HL-60 (cell line): ENCODE measurements at regions not wholly inside any gene's neighbourhood (a gene's known extent, or its start where the extent isn't known, plus 50 kb on each side); places are given as distances from the start of the nearest gene placed in this dataset.

Source experiments
- DNase-seq, 2 experiments: peaks; one replicate each; pipeline ENCODE4 v3.0.0-alpha.2; 2010 to 2020; ENCODE audit warnings: low read depth in 1 of 2, low spot score in 1 of 2
- H3K27ac ChIP-seq: fragments of 250-450 bp; sonication (Bioruptor Pico); replicated peaks from 2 replicates; pipeline ENCODE4 v1.5.1; 2020; ENCODE audit warnings: mild to moderate bottlenecking, moderate library complexity
- H3K27me3 ChIP-seq: fragments of 250-450 bp; sonication (Bioruptor Pico); 2 replicates; pipeline ENCODE4 v1.5.1; 2021; ENCODE audit warnings: mild to moderate bottlenecking, moderate library complexity; ENCODE audit not compliant: insufficient read depth, poor library complexity, severe bottlenecking
- H3K4me3 ChIP-seq: replicated peaks from 2 replicates; pipeline ENCODE4 v1.5.1; 2011; ENCODE audit warnings: mild to moderate bottlenecking, control low read depth, low read length; ENCODE audit not compliant: insufficient read depth
- GABPA ChIP-seq: IDR thresholded peaks from 2 replicates; pipeline ENCODE4 v1.6.1; 2012; ENCODE audit warnings: low read depth
- POLR2AphosphoS5 ChIP-seq: IDR thresholded peaks from 2 replicates; pipeline ENCODE4 v1.6.1; 2012; ENCODE audit warnings: low read depth
- SPI1 ChIP-seq: IDR thresholded peaks from 2 replicates; pipeline ENCODE4 v1.6.1; 2012; ENCODE audit warnings: low read depth, mild to moderate bottlenecking, borderline replicate concordance
- TF ChIP-seq, protein P1 (sequence below): IDR thresholded peaks from one replicate; pipeline ENCODE4 v1.5.1; 2011; ENCODE audit warnings: low read length, control low read depth, inconsistent platforms; ENCODE audit not compliant: insufficient read depth
- TF ChIP-seq, protein P2 (sequence below): IDR thresholded peaks from 2 replicates; pipeline ENCODE4 v1.6.1; 2012; ENCODE audit warnings: low read depth; ENCODE audit not compliant: insufficient replicate concordance

DNA sequence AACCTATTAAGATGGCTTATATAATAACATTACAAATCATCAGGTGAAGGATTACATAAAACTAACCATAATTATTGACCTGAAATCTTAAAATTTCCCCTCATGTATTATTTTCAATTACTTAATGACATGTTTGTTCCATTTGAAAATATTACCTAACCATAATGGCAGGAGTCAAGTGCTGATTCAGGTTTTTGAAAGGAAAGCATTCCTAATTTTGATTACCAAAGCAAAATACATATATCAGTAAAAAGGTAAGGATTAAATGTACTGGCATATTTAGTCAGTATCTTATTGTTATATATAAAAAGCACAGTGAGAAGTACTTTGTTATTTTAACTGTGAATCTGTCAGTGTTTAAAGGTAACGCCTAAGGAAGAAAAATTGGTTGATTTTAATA lies 960.0 kb upstream of the CNTN5 start:
- H3K27me3 ChIP-seq = no peaks in the 10 kb centered on the region
- DNase-seq = no peak
- H3K27ac ChIP-seq = no peak overlapping the region
- H3K4me3 ChIP-seq = no peak overlapping the region
- no peak for TF ChIP-seq GABPA
- TF ChIP-seq, protein P1, sequence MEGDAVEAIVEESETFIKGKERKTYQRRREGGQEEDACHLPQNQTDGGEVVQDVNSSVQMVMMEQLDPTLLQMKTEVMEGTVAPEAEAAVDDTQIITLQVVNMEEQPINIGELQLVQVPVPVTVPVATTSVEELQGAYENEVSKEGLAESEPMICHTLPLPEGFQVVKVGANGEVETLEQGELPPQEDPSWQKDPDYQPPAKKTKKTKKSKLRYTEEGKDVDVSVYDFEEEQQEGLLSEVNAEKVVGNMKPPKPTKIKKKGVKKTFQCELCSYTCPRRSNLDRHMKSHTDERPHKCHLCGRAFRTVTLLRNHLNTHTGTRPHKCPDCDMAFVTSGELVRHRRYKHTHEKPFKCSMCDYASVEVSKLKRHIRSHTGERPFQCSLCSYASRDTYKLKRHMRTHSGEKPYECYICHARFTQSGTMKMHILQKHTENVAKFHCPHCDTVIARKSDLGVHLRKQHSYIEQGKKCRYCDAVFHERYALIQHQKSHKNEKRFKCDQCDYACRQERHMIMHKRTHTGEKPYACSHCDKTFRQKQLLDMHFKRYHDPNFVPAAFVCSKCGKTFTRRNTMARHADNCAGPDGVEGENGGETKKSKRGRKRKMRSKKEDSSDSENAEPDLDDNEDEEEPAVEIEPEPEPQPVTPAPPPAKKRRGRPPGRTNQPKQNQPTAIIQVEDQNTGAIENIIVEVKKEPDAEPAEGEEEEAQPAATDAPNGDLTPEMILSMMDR = no peak
- no peak for TF ChIP-seq POLR2AphosphoS5
- TF ChIP-seq, protein P2, sequence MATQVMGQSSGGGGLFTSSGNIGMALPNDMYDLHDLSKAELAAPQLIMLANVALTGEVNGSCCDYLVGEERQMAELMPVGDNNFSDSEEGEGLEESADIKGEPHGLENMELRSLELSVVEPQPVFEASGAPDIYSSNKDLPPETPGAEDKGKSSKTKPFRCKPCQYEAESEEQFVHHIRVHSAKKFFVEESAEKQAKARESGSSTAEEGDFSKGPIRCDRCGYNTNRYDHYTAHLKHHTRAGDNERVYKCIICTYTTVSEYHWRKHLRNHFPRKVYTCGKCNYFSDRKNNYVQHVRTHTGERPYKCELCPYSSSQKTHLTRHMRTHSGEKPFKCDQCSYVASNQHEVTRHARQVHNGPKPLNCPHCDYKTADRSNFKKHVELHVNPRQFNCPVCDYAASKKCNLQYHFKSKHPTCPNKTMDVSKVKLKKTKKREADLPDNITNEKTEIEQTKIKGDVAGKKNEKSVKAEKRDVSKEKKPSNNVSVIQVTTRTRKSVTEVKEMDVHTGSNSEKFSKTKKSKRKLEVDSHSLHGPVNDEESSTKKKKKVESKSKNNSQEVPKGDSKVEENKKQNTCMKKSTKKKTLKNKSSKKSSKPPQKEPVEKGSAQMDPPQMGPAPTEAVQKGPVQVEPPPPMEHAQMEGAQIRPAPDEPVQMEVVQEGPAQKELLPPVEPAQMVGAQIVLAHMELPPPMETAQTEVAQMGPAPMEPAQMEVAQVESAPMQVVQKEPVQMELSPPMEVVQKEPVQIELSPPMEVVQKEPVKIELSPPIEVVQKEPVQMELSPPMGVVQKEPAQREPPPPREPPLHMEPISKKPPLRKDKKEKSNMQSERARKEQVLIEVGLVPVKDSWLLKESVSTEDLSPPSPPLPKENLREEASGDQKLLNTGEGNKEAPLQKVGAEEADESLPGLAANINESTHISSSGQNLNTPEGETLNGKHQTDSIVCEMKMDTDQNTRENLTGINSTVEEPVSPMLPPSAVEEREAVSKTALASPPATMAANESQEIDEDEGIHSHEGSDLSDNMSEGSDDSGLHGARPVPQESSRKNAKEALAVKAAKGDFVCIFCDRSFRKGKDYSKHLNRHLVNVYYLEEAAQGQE = no peak
- TF ChIP-seq SPI1 = no peak

DNA sequence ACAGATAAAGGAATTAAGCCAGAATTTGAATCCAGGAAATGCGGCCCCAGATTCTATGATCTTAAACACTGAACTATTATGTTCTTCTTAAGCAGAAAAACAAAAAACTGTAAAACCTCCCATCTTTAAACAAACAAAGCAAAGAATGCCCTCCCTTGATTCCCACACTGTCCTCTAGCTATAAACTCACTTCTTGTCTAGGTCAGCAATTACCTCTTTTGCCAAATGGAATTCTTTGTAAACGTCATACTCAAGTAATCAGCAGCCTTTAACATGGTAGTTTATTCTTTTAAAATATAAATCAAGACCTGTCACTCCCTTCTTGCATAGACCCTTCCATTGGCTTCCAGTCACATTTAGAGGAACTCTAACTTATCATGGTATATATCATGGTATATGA lies 958.9 kb upstream of the CNTN5 start:
- Histone ChIP-seq H3K4me3 (no peak overlapping the region), H3K27ac (no peak overlapping the region), H3K27me3 (no peaks in the 10 kb centered on the region)
- TF ChIP-seq SPI1 (no peak), POLR2AphosphoS5 (no peak), GABPA (no peak)
- TF ChIP-seq, protein P1 = no peak
- TF ChIP-seq, protein P2 = no peak
- DNase-seq = no peak

DNA sequence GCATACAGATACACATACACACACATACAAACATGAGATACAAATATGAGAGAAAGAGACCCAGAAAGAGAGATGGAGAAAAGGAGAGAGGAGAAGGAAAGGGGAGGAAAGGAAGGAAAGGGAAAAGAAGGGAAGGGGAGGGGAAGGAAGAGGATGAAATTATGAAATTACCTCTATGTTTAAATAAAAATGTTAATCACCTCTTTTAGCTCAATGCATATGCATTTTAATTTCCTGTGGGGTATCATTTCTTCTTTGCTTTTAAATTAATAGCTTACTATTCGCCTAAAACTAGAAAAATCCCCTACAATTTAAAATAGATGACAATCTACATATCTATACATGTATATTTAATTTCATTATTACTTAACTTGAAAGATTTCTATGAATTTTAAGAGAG lies 958.0 kb upstream of the CNTN5 start:
- Histone ChIP-seq H3K27ac (no peak overlapping the region), H3K4me3 (no peak overlapping the region), H3K27me3 (no peaks in the 10 kb centered on the region)
- no peak for DNase-seq
- TF ChIP-seq SPI1 (no peak), POLR2AphosphoS5 (no peak), GABPA (no peak)
- TF ChIP-seq, protein P2 = no peak

DNA sequence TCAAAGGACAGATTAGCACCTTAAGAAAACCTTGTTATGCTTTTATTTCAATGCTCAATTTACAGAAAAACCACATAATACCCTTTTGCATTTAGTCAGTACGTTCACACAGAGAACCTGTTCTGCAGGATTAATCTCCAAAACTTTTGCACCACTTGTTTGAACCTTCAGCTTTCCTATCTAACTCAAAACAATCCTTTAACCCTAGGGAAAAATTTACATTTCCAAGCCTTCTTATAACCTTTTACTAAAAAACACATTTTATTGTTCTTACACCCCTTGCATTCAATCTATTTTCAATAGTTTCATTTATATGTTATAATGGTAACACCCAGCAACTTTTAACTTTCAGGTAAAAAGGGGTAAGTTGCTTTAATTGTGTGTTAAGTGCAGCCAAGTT lies 952.5 kb upstream of the CNTN5 start:
- no peak overlapping the region for H3K4me3 ChIP-seq
- no peak overlapping the region for H3K27ac ChIP-seq
- TF ChIP-seq, protein P2 = no peak
- TF ChIP-seq, protein P1 = no peak
- no peak for TF ChIP-seq POLR2AphosphoS5
- no peak for TF ChIP-seq GABPA
- no peak for TF ChIP-seq SPI1
- DNase-seq = no peak
- H3K27me3 ChIP-seq = no peaks in the 10 kb centered on the region
